ENCODE measurements at regions not wholly inside any gene's neighbourhood (a gene's known extent, or its start where the extent isn't known, plus 50 kb on each side); places are given as distances from the start of the nearest gene placed in this dataset.

DNA sequence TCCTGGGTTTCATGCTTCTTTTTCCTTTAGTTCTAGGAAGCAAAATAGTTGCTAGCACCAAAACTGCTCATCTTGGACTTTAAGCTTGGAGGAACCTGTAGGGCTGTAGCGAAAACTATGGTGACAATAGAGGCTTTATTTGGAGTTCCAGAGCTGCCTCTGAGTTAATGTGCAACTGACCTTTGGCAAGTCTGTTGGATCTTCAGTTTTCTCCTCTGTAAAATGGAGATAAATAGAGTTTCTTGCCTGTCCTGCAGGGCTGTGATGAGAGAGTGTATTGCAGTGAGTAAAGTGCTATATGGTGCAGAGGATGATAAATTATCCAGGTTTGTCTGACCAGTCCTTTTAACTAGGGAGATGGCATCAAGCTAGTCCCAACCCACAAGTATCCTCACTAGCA is 417.0 kb downstream of the MAN2A1 start:
- Histone ChIP-seq H3K9me3 (ENCODE audit: control insufficient read depth, low read depth, low read length) (no peaks in the 10 kb centered on the region), H4K91ac (ENCODE audit: insufficient read length, low read depth, low read length) (no peak overlapping the region), H2BK5ac (ENCODE audit: insufficient read length, low read length) (no peak overlapping the region), H4K5ac (ENCODE audit: insufficient read length, low read depth, low read length) (no peak overlapping the region), H2AK5ac (ENCODE audit: insufficient read length, low read length) (no peak overlapping the region), H3K27me3 (ENCODE audit: insufficient read depth, low read length) (no peaks in the 10 kb centered on the region), H3K27ac (ENCODE audit: insufficient read length, low read depth, low read length) (no peak overlapping the region), H2BK12ac (ENCODE audit: insufficient read length, low read depth, low read length) (no peak overlapping the region), H3K4me1 (ENCODE audit: insufficient read depth, low read length) (no peaks in the 10 kb centered on the region), H3K4ac (ENCODE audit: low read depth, low read length) (no peak overlapping the region), H3K56ac (ENCODE audit: insufficient read length, low read depth, low read length) (no peak overlapping the region), H3K23me2 (ENCODE audit: insufficient read length, low read depth, low read length, poor library complexity, severe bottlenecking) (no peaks in the 10 kb centered on the region), H2AFZ (ENCODE audit: low read length) (no peak overlapping the region), H2BK20ac (ENCODE audit: low read depth, low read length, poor library complexity, severe bottlenecking) (no peak overlapping the region), H3T11ph (ENCODE audit: low read length) (no peak overlapping the region), H2BK15ac (ENCODE audit: low read depth, low read length) (no peak overlapping the region), H3K79me1 (ENCODE audit: insufficient read depth, low read depth, low read length, poor library complexity, severe bottlenecking) (no peaks in the 10 kb centered on the region), H4K20me1 (ENCODE audit: control insufficient read depth, insufficient read depth, insufficient read length) (no peaks in the 10 kb centered on the region), H2BK120ac (ENCODE audit: low read depth, low read length, poor library complexity, severe bottlenecking) (no peak overlapping the region), H4K8ac (replicated peaks; ENCODE audit: insufficient read length, low read depth, low read length) (no peak overlapping the region), H3K14ac (ENCODE audit: insufficient read depth, low read length) (no peak overlapping the region), H3K9ac (ENCODE audit: extremely low read depth, insufficient read length, low read length) (no peak overlapping the region), H3K18ac (ENCODE audit: insufficient read length, low read depth, low read length) (no peak overlapping the region), H3K4me2 (ENCODE audit: insufficient read depth, insufficient read length, low read length) (no peak overlapping the region), H3K23ac (ENCODE audit: insufficient read length, low read depth, low read length) (no peak overlapping the region), H3K79me2 (ENCODE audit: insufficient read depth, low read length) (no peaks in the 10 kb centered on the region)
- no CpG with 5 or more reads among the region's 1 CpG for WGBS (ENCODE audit: extremely low coverage, insufficient read length, low lambda C conversion rate)
- Mint-ChIP-seq H3K4me1 (peaks cover 6 to 9% of the 10 kb centered on the region in 2 experiments; a peak in 2 of 4 replicates), H3K9me3 (no peaks in the 10 kb centered on the region), H3K27ac (no peak overlapping the region), H3K4me3 (no peak overlapping the region), H3K36me3 (ENCODE audit: insufficient read depth in 1 of 3, low read depth in 3 of 3) (no peaks in the 10 kb centered on the region), H3K27me3 (ENCODE audit: low read depth) (no peaks in the 10 kb centered on the region)
- TF ChIP-seq, protein P1, sequence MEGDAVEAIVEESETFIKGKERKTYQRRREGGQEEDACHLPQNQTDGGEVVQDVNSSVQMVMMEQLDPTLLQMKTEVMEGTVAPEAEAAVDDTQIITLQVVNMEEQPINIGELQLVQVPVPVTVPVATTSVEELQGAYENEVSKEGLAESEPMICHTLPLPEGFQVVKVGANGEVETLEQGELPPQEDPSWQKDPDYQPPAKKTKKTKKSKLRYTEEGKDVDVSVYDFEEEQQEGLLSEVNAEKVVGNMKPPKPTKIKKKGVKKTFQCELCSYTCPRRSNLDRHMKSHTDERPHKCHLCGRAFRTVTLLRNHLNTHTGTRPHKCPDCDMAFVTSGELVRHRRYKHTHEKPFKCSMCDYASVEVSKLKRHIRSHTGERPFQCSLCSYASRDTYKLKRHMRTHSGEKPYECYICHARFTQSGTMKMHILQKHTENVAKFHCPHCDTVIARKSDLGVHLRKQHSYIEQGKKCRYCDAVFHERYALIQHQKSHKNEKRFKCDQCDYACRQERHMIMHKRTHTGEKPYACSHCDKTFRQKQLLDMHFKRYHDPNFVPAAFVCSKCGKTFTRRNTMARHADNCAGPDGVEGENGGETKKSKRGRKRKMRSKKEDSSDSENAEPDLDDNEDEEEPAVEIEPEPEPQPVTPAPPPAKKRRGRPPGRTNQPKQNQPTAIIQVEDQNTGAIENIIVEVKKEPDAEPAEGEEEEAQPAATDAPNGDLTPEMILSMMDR (conservative IDR thresholded peaks at IDR 0.05): no peak
- DNase-seq: no peak

All from H9 (cell line).